GM19455 (cell line): ENCODE measurements at regions not wholly inside any gene's neighbourhood (a gene's known extent, or its start where the extent isn't known, plus 50 kb on each side); places are given as distances from the start of the nearest gene placed in this dataset.
A peak's percentile ranks its signal among the peaks of the same experiment; 100 is the strongest.
"Not testable (repeated sequence)": the region's sequence is repeated elsewhere in the genome, so short reads cannot be mapped to it uniquely, and the experiment has no call there.

Experiments
- ATAC-seq: cut with Tn5 transposase; IDR thresholded peaks from one replicate; pipeline ENCODE4 v1.9.1; 2021; ENCODE audit not compliant: unreplicated experiment

GRCh38 chr1:222012816-222013215 lies 270.9 kb upstream of the DUSP10 start:
- no peak for ATAC-seq

GRCh38 chr1:222010306-222010705 lies 268.4 kb upstream of the DUSP10 start:
- ATAC-seq: no peak

GRCh38 chr1:222009105-222009730 lies 267.3 kb upstream of the DUSP10 start:
- ATAC-seq: peak; percentile 64

DNA sequence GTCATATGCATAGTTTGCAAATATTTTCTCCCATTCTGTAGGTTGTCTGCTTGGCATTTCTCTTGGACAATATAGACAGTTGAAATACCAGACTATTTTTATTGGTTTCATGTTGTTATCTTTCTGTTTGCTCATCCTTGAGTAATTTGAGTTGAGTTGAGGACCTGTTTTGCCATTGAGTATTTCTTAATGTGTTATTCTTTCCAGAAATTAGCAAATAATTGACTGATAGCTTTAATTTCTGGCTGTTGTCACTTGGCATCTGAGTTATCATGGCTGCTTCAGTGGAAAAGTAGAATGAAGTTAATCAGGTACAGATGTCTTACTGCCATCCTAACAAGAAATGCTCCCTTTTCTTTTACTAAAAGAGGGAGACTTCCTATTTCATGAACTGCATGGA lies 264.8 kb upstream of the DUSP10 start:
- ATAC-seq: no peak

- ATAC-seq: no peak
Observed at GRCh38 chr1:222004784-222005183, 262.9 kb upstream of the DUSP10 start.

DNA sequence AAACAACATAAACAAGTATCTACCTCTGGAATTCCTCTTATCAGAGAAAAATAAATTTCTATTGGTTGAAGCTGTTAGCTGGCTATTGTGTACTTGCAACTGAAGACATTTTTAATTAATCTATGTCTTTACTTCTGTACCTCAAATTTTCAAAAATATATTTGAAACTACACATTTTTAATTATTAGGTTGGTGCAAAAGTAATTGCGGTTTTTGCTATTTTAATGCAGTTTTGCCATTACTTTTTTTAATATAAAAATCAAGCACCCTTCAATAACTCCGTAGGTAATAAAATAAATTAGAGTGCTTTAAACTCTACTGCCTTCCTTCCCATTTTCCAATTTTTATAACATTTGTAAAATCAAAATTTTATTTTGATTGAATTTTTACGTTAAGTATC lies 262.1 kb upstream of the DUSP10 start:
- no peak for ATAC-seq

DNA sequence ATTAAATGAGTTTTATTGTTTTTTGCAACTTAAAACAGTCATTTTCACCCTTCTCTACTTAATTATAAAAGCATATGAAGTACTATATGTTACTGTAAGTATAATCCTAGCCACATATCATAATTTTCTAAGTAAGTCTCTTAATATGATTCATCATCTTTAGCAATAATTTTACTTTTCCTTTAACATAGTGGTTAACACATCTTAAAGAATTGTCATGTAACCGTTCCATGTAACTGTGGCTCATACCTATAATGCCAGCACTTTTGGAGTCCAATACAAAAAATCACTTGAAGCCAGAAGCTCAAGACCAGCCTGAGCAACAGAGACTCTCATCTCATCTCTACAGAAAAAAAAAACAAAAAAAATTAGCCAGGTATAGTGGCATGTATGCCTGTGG lies 260.6 kb upstream of the DUSP10 start:
- ATAC-seq: no peak

GRCh38 chr1:222000131-222000530 lies 258.2 kb upstream of the DUSP10 start:
- ATAC-seq: no peak

GRCh38 chr1:221998781-221999180 lies 256.9 kb upstream of the DUSP10 start:
- no peak for ATAC-seq

GRCh38 chr1:221998186-221998612 lies 256.3 kb upstream of the DUSP10 start:
- no peak for ATAC-seq

GRCh38 chr1:221997012-221997411 lies 255.1 kb upstream of the DUSP10 start:
- ATAC-seq: not testable (repeated sequence)

DNA sequence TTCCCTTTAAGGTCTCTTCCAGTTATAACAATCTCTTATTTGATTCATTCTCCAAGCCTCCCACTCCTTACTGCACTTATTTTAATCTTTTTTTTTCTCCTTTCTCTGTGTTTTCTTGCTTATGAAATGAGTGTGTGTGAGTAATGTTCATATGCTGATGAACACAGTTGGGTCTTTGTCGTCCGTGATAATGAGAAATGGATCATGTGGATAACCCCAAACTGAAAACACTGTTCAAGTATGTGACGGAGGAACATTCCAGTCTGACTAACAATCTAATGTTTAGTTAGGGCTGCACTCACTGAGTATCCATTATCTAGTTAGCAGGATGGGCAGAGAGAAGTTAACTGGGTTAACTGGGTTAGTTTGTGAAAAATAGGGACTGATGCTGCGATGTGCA lies 253.1 kb upstream of the DUSP10 start:
- ATAC-seq: no peak

DNA sequence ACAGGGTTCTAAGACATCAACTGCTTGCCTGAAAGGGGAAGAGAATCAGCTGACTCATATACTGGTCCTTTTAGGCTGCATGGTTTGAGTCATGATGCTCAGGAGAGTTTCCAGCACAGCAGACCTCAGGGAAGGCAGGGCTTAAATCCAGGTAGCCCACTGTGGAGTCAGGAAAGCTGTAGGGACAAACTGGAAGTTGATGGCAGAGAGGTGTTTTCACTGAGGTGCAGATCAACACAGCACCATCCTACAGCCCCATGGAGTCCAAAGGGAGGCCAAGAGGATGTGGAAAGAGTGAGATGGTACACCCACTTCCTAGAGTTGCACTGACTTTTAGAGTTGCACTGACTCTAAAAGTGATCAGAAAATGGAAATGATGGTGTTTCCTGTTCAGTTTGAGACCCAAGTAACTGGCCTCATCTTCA lies 252.4 kb upstream of the DUSP10 start:
- ATAC-seq: peak; percentile 81

- ATAC-seq: no peak
Observed at GRCh38 chr1:221993444-221993948, 251.6 kb upstream of the DUSP10 start.

GRCh38 chr1:221992427-221992826 lies 250.5 kb upstream of the DUSP10 start:
- ATAC-seq: no peak

DNA sequence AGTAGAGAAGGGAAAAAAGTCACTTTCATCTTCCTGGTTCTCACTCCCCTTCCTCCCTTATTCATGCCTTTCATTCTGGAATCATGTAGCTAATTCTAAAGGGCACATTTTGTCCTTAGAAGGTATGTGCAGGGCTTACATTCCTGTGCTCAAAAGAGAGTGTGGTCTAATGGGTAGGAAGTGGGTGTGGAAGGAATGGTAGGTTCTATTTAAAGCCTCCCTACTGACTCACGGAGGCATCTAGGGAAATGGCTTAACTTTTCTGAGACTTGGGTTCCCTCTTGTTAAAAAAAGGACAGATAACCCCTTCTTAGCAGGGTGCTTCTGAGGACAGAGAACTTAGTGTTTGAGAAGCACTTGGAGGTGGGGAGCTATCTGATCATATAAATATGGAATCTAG lies 249.3 kb upstream of the DUSP10 start:
- no peak for ATAC-seq

GRCh38 chr1:221989741-221990140 lies 247.9 kb upstream of the DUSP10 start:
- no peak for ATAC-seq

DNA sequence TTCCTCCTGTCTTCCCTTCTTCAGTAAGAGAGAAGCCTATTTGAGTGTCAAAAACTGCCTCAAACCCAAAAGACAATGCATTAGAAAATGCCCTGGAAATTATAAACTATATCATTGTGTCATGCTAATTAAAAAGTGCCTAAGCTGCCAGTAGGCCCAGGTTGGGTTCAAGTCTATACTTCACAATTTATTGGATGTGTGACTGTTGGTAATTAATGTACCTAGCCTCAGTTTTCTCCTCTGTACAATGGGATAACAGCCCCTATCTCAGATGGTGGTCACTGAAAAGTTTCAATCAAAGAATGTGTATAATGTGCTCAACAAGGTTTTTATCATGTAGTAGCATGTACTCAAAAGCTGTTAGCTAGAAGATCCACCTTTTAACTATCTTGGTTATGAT lies 246.9 kb upstream of the DUSP10 start:
- no peak for ATAC-seq

DNA sequence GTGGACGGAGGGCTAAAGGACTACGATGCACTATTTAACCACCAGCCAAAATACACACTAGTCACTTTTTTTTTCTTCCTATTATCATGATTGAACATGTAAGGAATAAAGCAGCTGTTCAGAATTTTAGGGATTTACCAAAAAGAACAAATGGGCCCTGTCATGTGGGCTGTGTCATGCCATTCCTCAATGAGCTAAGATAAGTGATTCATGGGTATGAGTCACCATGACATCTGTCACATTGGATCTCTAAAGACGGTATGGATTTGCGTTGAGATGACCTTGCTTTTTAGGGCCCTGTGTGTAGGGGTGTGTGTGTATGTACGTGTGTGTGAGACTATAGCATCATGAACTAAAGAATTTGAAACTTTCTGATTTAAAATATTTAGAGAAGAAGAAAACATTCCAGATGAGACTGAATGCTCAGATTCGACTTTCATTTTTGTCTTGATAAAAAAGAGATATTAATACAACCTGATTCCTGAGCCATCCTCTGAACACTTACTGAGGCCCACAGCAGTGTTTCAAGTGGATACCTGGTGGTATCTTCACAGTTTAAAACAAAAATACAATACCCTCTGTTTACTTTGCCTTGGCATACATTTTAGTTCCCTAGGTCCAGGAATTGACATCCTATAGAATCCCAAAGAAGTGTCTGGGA lies 246.1 kb upstream of the DUSP10 start:
- no peak for ATAC-seq

- no peak for ATAC-seq
Observed at GRCh38 chr1:221983444-221983843, 241.6 kb upstream of the DUSP10 start.

- no peak for ATAC-seq
Observed at GRCh38 chr1:221981461-221981860, 239.6 kb upstream of the DUSP10 start.

DNA sequence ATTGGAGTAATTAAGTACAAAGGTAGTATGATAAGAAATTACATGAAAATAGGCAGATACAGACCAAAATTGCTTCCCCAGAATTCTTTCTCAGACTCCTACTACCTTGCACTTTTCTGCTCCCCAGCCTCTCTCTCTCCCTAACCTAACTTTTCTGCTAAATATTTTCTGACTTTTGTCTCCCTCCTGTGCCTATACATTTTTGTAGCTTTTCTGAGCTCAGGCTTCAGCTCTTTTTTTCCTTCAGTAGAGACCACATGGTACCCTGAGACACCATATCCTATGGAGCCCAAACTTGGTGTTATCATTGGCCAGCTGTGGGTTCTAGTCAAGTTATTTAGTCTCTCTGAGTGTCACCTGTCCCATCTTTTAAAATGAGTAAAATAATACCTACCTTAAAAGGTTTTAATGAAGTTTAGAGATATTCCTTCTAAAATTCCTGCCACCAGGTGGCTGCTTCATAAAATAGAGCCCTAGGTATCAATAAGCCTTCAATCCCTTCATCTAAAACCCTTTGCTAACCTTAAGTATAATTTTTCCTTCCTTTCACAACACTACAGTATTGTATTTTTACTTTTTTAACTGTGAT lies 237.6 kb upstream of the DUSP10 start:
- no peak for ATAC-seq
